WI38 (cell line): ENCODE measurements at regions not wholly inside any gene's neighbourhood (a gene's known extent, or its start where the extent isn't known, plus 50 kb on each side); places are given as distances from the start of the nearest gene placed in this dataset.

Source experiments
- H3K4me3 ChIP-seq: 2 replicates; pipeline ENCODE4 v1.5.1; 2011; ENCODE audit warnings: low read depth, mild to moderate bottlenecking, control low read depth, low read length
- TF ChIP-seq, protein P1 (sequence below): IDR thresholded peaks from 2 replicates; pipeline ENCODE4 v1.5.1; 2012; ENCODE audit warnings: low read depth, mild to moderate bottlenecking, control low read depth, low read length

DNA sequence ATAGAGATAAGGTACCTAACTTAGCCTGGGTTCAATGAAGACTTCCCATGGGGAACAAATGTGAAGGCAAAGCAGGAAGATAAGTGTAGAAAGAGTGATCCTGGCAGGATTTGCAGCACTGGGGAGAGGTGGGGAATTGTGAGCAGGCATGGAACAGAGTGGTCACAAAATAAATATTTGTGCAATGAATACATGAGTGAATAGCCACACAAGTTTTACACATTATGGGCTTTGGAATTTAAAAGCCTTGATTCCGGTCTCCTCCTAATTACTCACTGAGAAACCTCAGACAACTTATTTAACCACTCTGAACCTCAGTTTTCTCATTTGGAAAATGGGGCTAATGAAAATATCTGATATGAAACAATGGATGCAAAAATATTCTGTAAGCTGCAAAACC lies 148.3 kb downstream of the ELAVL4 start:
- TF ChIP-seq, protein P1, sequence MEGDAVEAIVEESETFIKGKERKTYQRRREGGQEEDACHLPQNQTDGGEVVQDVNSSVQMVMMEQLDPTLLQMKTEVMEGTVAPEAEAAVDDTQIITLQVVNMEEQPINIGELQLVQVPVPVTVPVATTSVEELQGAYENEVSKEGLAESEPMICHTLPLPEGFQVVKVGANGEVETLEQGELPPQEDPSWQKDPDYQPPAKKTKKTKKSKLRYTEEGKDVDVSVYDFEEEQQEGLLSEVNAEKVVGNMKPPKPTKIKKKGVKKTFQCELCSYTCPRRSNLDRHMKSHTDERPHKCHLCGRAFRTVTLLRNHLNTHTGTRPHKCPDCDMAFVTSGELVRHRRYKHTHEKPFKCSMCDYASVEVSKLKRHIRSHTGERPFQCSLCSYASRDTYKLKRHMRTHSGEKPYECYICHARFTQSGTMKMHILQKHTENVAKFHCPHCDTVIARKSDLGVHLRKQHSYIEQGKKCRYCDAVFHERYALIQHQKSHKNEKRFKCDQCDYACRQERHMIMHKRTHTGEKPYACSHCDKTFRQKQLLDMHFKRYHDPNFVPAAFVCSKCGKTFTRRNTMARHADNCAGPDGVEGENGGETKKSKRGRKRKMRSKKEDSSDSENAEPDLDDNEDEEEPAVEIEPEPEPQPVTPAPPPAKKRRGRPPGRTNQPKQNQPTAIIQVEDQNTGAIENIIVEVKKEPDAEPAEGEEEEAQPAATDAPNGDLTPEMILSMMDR, result no peak
- H3K4me3 ChIP-seq, result no peak overlapping the region
